Esophagus muscularis mucosa (tissue), 4 donors: ENCODE measurements at regions not wholly inside any gene's neighbourhood (a gene's known extent, or its start where the extent isn't known, plus 50 kb on each side); places are given as distances from the start of the nearest gene placed in this dataset.

Source experiments
- CTCF ChIP-seq, 3 experiments: fragments of 200-600 bp in 2 of 3; fragments of 450-650 bp in 1 of 3; sonication (generic) in 2 of 3; IDR thresholded peaks; one replicate each; pipeline ENCODE4 v1.5.1; 2017 to 2019; ENCODE audit warnings: antibody characterized with exemption in 3 of 3, mild to moderate bottlenecking in 2 of 3, moderate library complexity in 1 of 3
- EP300 ChIP-seq: sonication (generic); formaldehyde crosslinking; IDR thresholded peaks from one replicate; pipeline ENCODE4 v1.6.1; 2017; ENCODE audit warnings: antibody characterized with exemption
- POLR2A ChIP-seq: fragments of 450-650 bp; IDR thresholded peaks from one replicate; pipeline ENCODE4 v1.6.1; 2017; ENCODE audit warnings: antibody characterized with exemption, moderate library complexity, mild to moderate bottlenecking, low read depth
- POLR2AphosphoS5 ChIP-seq, 2 donors: sonication (generic); formaldehyde crosslinking; IDR thresholded peaks; one replicate each; pipeline ENCODE4 v1.6.1; 2017; ENCODE audit warnings: antibody characterized with exemption in 2 of 2

- TF ChIP-seq POLR2AphosphoS5 (IDR thresholded peaks at IDR 0.05): no peak
- TF ChIP-seq POLR2A: no peak
- no peak for TF ChIP-seq CTCF (IDR thresholded peaks at IDR 0.05)
- no peak for TF ChIP-seq EP300
Measured at GRCh38 chr4:126738527-126738923, 894.2 kb upstream of the INTU start.
